ENCODE measurements at regions not wholly inside any gene's neighbourhood (a gene's known extent, or its start where the extent isn't known, plus 50 kb on each side); places are given as distances from the start of the nearest gene placed in this dataset.
"Not testable (repeated sequence)": the region's sequence is repeated elsewhere in the genome, so short reads cannot be mapped to it uniquely, and the experiment has no call there.

GRCh38 chr5:145636371-145636770, 198.8 kb downstream of the PRELID2 start:
- no peak for DNase-seq (ENCODE audit: low read depth, low spot score)
- no peak overlapping the region for H3K27ac ChIP-seq
- no peak for TF ChIP-seq FOXP2 (optimal IDR thresholded peaks at IDR 0.05; ENCODE audit: control extremely low read depth, extremely low read length, insufficient read depth)
- no peak for TF ChIP-seq POLR2AphosphoS5 (IDR thresholded peaks at IDR 0.05; ENCODE audit: borderline replicate concordance, low read depth, low read length)
- TF ChIP-seq EZH2 (IDR thresholded peaks at IDR 0.05), result no peak

DNA sequence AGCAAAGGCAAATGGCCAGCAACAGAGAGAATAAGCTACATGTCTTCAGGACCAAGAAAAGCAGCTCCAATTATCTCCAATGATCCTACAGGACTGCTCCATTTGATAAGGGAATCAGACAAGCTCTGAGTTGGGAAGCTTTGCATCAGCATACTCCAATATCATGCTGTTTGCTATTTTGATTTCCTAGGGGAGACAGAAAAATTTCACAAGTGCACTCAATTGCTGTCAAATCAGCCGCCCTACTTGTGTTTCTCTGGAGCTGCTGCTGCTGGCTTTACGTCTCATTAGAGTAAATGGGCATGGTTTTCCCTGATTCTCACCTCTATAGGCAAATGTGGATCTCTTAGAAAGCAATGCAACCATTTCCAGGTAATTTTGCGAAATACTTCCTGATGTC, 201.7 kb downstream of the PRELID2 start:
- Histone ChIP-seq H3K9ac (ENCODE audit: insufficient read length) (no peak overlapping the region), H3K9me3 (ENCODE audit: low read depth, low read length) (no peaks in the 10 kb centered on the region), H3K4me3 (no peak overlapping the region), H3K36me3 (ENCODE audit: insufficient read depth, low read length) (no peaks in the 10 kb centered on the region), H3K27ac (no peak overlapping the region)
- DNase-seq (ENCODE audit: low read depth, low spot score), result no peak
- TF ChIP-seq FOXP2 (optimal IDR thresholded peaks at IDR 0.05; ENCODE audit: control extremely low read depth, extremely low read length, insufficient read depth) (no peak), POLR2AphosphoS5 (IDR thresholded peaks at IDR 0.05; ENCODE audit: borderline replicate concordance, low read depth, low read length) (no peak), EZH2 (IDR thresholded peaks at IDR 0.05) (no peak)

More at GRCh38 chr5:145636371-145636770, 198.8 kb downstream of the PRELID2 start:
- Histone ChIP-seq H3K9me3 (ENCODE audit: low read depth, low read length) (no peaks in the 10 kb centered on the region), H3K36me3 (ENCODE audit: insufficient read depth, low read length) (no peaks in the 10 kb centered on the region), H3K4me3 (no peak overlapping the region), H3K9ac (ENCODE audit: insufficient read length) (no peak overlapping the region)

DNA sequence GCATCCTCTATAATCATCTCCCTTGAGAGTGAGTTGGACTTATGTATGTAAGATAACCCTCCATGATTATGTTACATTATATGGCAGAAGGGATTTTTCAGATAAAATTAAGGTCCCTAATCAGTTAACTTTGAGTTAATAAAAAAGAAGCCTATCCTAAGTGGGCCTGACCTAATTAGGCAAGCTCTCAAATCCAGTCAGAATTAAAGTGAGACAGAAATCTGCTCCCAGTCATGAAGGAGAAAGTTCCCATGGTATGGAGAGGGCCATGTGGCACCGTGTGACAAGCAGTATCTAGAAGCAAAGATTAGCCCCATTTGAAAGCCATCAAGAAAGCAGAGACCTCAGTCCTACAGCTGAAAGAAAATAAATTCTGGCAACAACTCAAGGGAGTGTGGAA, 202.4 kb downstream of the PRELID2 start:
- TF ChIP-seq POLR2AphosphoS5 (IDR thresholded peaks at IDR 0.05; ENCODE audit: borderline replicate concordance, low read depth, low read length) (no peak), FOXP2 (optimal IDR thresholded peaks at IDR 0.05; ENCODE audit: control extremely low read depth, extremely low read length, insufficient read depth) (no peak), EZH2 (IDR thresholded peaks at IDR 0.05) (no peak)
- no peak for DNase-seq (ENCODE audit: low read depth, low spot score)
- Histone ChIP-seq H3K4me3 (no peak overlapping the region), H3K9ac (ENCODE audit: insufficient read length) (no peak overlapping the region), H3K9me3 (ENCODE audit: low read depth, low read length) (no peaks in the 10 kb centered on the region), H3K27ac (no peak overlapping the region), H3K36me3 (ENCODE audit: insufficient read depth, low read length) (no peaks in the 10 kb centered on the region)

- TF ChIP-seq FOXP2 (optimal IDR thresholded peaks at IDR 0.05; ENCODE audit: control extremely low read depth, extremely low read length, insufficient read depth), result no peak
- TF ChIP-seq POLR2AphosphoS5 (IDR thresholded peaks at IDR 0.05; ENCODE audit: borderline replicate concordance, low read depth, low read length), result no peak
- TF ChIP-seq EZH2 (IDR thresholded peaks at IDR 0.05), result no peak
- no peaks in the 10 kb centered on the region for H3K9me3 ChIP-seq (ENCODE audit: low read depth, low read length)
- no peak overlapping the region for H3K9ac ChIP-seq (ENCODE audit: insufficient read length)
- H3K27ac ChIP-seq, result no peak overlapping the region
- no peak overlapping the region for H3K4me3 ChIP-seq
- no peak for DNase-seq (ENCODE audit: low read depth, low spot score)
- no peaks in the 10 kb centered on the region for H3K36me3 ChIP-seq (ENCODE audit: insufficient read depth, low read length)
These were observed 206.1 kb downstream of the PRELID2 start for GRCh38 chr5:145629047-145629446.

DNA sequence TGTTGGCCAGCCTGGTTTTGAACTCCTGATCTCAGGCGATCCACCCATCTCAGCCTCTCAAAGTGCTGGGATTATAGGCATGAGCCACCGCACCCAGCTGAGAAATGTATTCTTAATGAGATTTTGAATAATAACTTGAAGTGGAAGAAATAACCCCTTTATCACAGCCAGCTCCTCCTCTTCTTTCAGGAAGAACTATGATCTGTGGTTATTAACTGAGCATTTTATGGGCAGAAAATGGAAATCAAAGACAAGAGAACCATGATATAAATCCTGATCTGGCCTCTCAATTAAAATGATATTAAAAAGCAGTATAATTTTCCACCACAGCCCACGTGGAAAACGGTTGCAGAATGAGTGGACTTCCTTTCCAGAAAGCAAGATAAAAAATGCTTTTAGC, 206.6 kb downstream of the PRELID2 start:
- Histone ChIP-seq H3K4me3 (no peak overlapping the region), H3K36me3 (ENCODE audit: insufficient read depth, low read length) (no peaks in the 10 kb centered on the region), H3K9me3 (ENCODE audit: low read depth, low read length) (no peaks in the 10 kb centered on the region), H3K9ac (ENCODE audit: insufficient read length) (no peak overlapping the region), H3K27ac (no peak overlapping the region)
- TF ChIP-seq FOXP2 (optimal IDR thresholded peaks at IDR 0.05; ENCODE audit: control extremely low read depth, extremely low read length, insufficient read depth), result no peak
- TF ChIP-seq EZH2 (IDR thresholded peaks at IDR 0.05), result no peak
- no peak for TF ChIP-seq POLR2AphosphoS5 (IDR thresholded peaks at IDR 0.05; ENCODE audit: borderline replicate concordance, low read depth, low read length)
- DNase-seq (ENCODE audit: low read depth, low spot score), result no peak

GRCh38 chr5:145619806-145620310, 215.3 kb downstream of the PRELID2 start:
- TF ChIP-seq FOXP2 (optimal IDR thresholded peaks at IDR 0.05; ENCODE audit: control extremely low read depth, extremely low read length, insufficient read depth) (no peak), EZH2 (IDR thresholded peaks at IDR 0.05) (no peak), POLR2AphosphoS5 (IDR thresholded peaks at IDR 0.05; ENCODE audit: borderline replicate concordance, low read depth, low read length) (no peak)
- DNase-seq (ENCODE audit: low read depth, low spot score), result no peak
- Histone ChIP-seq H3K4me3 (no peak overlapping the region), H3K27ac (no peak overlapping the region), H3K36me3 (ENCODE audit: insufficient read depth, low read length) (no peaks in the 10 kb centered on the region), H3K9me3 (ENCODE audit: low read depth, low read length) (no peaks in the 10 kb centered on the region), H3K9ac (ENCODE audit: insufficient read length) (no peak overlapping the region)

DNA sequence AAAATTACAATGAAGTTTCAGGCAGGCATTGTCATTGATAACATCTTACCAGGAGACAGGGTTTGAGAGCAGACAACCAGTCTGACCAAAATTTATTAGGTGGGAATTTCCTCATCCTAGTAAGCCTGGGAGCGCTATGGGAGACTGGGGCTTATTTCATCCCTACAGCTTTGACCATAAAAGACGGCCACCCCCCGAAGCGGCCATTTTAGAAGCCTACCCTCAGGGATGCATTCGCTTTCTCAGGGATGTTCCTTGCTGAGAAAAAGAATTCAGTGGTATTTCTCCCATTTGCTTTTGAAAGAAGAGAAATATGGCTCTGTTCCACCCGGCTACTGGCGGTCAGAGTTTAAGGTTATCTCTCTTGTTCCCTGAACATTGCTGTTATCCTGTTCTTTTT, 218.4 kb downstream of the PRELID2 start:
- not testable (repeated sequence) for H3K9me3 ChIP-seq (ENCODE audit: low read depth, low read length); H3K27ac ChIP-seq; H3K9ac ChIP-seq (ENCODE audit: insufficient read length); DNase-seq (ENCODE audit: low read depth, low spot score); H3K4me3 ChIP-seq; H3K36me3 ChIP-seq (ENCODE audit: insufficient read depth, low read length)

DNA sequence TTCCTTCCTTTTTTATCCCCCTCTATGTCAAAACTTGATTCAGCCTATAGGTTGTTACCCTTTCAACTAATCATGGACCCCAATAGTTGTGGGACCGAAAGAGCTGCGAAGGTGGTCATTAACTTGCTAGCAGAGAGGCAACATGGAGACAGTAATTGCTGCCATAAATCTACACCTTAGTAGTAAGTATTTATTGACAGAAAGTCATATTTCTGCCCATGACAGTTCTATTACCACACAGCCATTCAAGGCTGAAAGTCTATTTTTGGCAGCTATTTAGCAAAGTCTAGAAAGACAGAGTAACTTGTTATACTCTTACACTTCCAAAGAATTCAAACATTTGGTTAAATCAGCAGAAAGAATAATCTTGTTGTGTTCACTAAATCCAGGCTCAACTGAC, 236.2 kb downstream of the PRELID2 start:
- TF ChIP-seq EZH2 (IDR thresholded peaks at IDR 0.05), result no peak
- no peak for TF ChIP-seq POLR2AphosphoS5 (IDR thresholded peaks at IDR 0.05; ENCODE audit: borderline replicate concordance, low read depth, low read length)
- Histone ChIP-seq H3K27ac (no peak overlapping the region), H3K4me3 (no peak overlapping the region)

GRCh38 chr5:145598184-145598583, 237.0 kb downstream of the PRELID2 start:
- DNase-seq (ENCODE audit: low read depth, low spot score), result no peak
- TF ChIP-seq POLR2AphosphoS5 (IDR thresholded peaks at IDR 0.05; ENCODE audit: borderline replicate concordance, low read depth, low read length) (no peak), EZH2 (IDR thresholded peaks at IDR 0.05) (no peak), FOXP2 (optimal IDR thresholded peaks at IDR 0.05; ENCODE audit: control extremely low read depth, extremely low read length, insufficient read depth) (no peak)
- Histone ChIP-seq H3K27ac (no peak overlapping the region), H3K9me3 (ENCODE audit: low read depth, low read length) (no peaks in the 10 kb centered on the region), H3K9ac (ENCODE audit: insufficient read length) (no peak overlapping the region), H3K36me3 (ENCODE audit: insufficient read depth, low read length) (no peaks in the 10 kb centered on the region), H3K4me3 (no peak overlapping the region)

More for the DNA sequence above, 236.2 kb downstream of the PRELID2 start:
- DNase-seq (ENCODE audit: low read depth, low spot score), result no peak
- Histone ChIP-seq H3K36me3 (ENCODE audit: insufficient read depth, low read length) (no peaks in the 10 kb centered on the region), H3K9ac (ENCODE audit: insufficient read length) (no peak overlapping the region), H3K9me3 (ENCODE audit: low read depth, low read length) (no peaks in the 10 kb centered on the region)

Measured in SK-N-MC (cell line).